ENCODE measurements at regions not wholly inside any gene's neighbourhood (a gene's known extent, or its start where the extent isn't known, plus 50 kb on each side); places are given as distances from the start of the nearest gene placed in this dataset.

DNA sequence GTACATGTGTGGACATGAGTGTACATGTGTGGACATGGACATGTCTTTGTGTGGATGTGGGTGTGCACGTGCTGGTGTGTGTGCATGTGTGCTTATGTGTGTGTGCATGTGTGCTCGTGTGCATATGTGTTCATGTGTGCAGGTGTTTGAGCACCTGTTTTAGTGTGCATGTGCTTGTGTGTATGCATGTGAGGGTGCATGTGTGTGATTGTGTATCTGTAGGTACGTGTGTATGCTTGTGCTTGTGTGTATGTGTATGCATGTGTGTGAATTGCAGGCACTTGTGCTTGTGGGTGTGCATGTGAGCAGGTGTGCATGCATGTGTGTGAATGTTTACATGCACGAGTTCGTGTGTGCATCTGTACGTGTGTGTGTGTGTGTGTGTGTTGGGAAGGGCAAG, 300.6 kb upstream of the EEF2KMT start:
- Mint-ChIP-seq H3K4me3 (no peak overlapping the region), H3K4me1 (no peaks in the 10 kb centered on the region), H3K36me3 (no peaks in the 10 kb centered on the region), H3K27ac (no peak overlapping the region), H3K27me3 (peaks cover 4% of the 10 kb centered on the region), H3K9me3 (peaks cover 8% of the 10 kb centered on the region)
- DNase-seq (ENCODE audit: low spot score in 2 of 2) (no peak), ATAC-seq (ENCODE audit: low read depth) (no peak)

GRCh38 chr16:5396880-5397279, 299.3 kb upstream of the EEF2KMT start:
- Mint-ChIP-seq H3K27me3 (peaks cover 4% of the 10 kb centered on the region), H3K4me3 (no peak overlapping the region), H3K27ac (no peak overlapping the region), H3K9me3 (peaks cover 7% of the 10 kb centered on the region), H3K4me1 (no peaks in the 10 kb centered on the region), H3K36me3 (no peaks in the 10 kb centered on the region)
- ATAC-seq (ENCODE audit: low read depth) (no peak), DNase-seq (ENCODE audit: low spot score in 2 of 2) (no peak)

DNA sequence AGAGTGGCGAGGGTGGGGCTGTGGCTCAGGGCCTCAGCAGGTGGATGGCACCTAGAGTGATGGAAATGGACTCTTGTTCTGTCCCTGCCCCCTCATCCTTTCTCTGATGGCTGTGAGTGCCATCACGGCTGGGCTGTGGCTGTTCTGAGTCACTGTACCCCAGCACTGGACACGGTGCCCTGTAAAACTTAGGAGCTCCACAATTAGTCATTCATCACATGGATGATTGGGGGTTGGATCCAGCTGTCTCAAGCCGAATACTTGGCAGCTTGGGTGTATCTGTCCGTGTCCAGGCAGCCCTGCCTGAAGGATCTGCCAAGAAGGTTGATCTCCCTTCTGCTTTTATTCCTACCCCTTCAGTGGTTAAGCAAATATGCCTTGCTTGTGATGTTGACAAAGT, 295.5 kb upstream of the EEF2KMT start:
- H3K27ac Mint-ChIP-seq, result no peak overlapping the region
- no peak for ATAC-seq (ENCODE audit: low read depth)
- DNase-seq (ENCODE audit: low spot score in 2 of 2), result no peak
- no peaks in the 10 kb centered on the region for H3K27me3 Mint-ChIP-seq
- no peak overlapping the region for H3K4me3 Mint-ChIP-seq
- peaks cover under 1% of the 10 kb centered on the region for H3K9me3 Mint-ChIP-seq
- H3K36me3 Mint-ChIP-seq, result no peaks in the 10 kb centered on the region
- H3K4me1 Mint-ChIP-seq, result no peaks in the 10 kb centered on the region

- Mint-ChIP-seq H3K4me3 (no peak overlapping the region), H3K9me3 (peaks cover 6% of the 10 kb centered on the region), H3K4me1 (no peaks in the 10 kb centered on the region), H3K36me3 (no peaks in the 10 kb centered on the region), H3K27ac (no peak overlapping the region), H3K27me3 (no peaks in the 10 kb centered on the region)
- ATAC-seq (ENCODE audit: low read depth) (no peak), DNase-seq (ENCODE audit: low spot score in 2 of 2) (no peak)
Observed at GRCh38 chr16:5386989-5387388, 289.4 kb upstream of the EEF2KMT start.

- peaks cover 6% of the 10 kb centered on the region for H3K9me3 Mint-ChIP-seq
- H3K27ac Mint-ChIP-seq, result no peak overlapping the region
- no peaks in the 10 kb centered on the region for H3K27me3 Mint-ChIP-seq
- ATAC-seq (ENCODE audit: low read depth), result no peak
- no peak overlapping the region for H3K4me3 Mint-ChIP-seq
- no peaks in the 10 kb centered on the region for H3K4me1 Mint-ChIP-seq
- DNase-seq (ENCODE audit: low spot score in 2 of 2), result no peak
- H3K36me3 Mint-ChIP-seq, result no peaks in the 10 kb centered on the region
Observed at GRCh38 chr16:5385811-5386210, 288.2 kb upstream of the EEF2KMT start.

DNA sequence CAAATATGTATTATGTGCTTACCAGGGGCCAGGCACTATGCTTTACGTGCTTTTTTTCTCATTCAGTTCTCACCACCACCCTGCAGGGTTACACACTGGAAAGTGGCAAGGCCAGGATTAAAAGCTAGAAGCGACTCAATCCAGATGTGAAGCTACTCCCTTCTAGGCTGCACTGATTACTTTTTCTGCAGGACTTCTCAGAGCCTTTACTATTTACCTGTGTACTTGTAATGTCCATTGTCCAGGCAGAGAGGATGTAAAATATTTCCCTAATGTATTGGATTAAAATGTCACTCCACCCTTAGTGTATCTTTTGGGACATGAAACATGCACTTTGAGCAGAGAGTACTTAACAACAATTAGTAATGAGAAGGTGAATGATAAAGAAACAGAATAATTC, 287.5 kb upstream of the EEF2KMT start:
- Mint-ChIP-seq H3K9me3 (peaks cover 6% of the 10 kb centered on the region), H3K4me3 (no peak overlapping the region), H3K36me3 (no peaks in the 10 kb centered on the region)

GRCh38 chr16:5383737-5384136, 286.1 kb upstream of the EEF2KMT start:
- H3K27me3 Mint-ChIP-seq, result no peaks in the 10 kb centered on the region
- no peaks in the 10 kb centered on the region for H3K36me3 Mint-ChIP-seq
- H3K4me3 Mint-ChIP-seq, result no peak overlapping the region
- no peak overlapping the region for H3K27ac Mint-ChIP-seq
- peaks cover 6% of the 10 kb centered on the region for H3K9me3 Mint-ChIP-seq
- no peak for ATAC-seq (ENCODE audit: low read depth)
- DNase-seq (ENCODE audit: low spot score in 2 of 2), result no peak
- H3K4me1 Mint-ChIP-seq, result no peaks in the 10 kb centered on the region

More for the DNA sequence above, 287.5 kb upstream of the EEF2KMT start:
- no peaks in the 10 kb centered on the region for H3K4me1 Mint-ChIP-seq
- H3K27ac Mint-ChIP-seq, result no peak overlapping the region
- H3K27me3 Mint-ChIP-seq, result no peaks in the 10 kb centered on the region
- DNase-seq (ENCODE audit: low spot score in 2 of 2) (no peak), ATAC-seq (ENCODE audit: low read depth) (no peak)

DNA sequence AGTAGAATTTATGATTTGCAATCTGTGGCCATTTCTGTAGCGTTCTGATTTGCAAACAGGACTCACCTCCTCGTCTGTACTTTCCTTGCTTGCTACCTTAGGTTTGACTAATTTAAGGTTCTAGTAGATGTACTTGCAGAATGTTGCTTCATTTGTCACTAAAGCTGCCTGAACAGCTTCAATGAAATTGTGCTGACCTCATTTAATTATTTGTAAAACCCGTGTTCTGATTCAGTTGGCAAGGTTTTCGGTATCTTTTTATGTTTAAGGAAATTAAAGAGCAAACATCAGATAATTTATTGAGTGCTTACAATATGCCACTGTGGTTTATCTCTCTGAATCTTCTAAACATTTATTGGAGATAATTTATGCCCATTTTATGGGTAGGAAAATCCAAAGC, 284.9 kb upstream of the EEF2KMT start:
- H3K4me1 Mint-ChIP-seq, result no peaks in the 10 kb centered on the region
- no peaks in the 10 kb centered on the region for H3K27me3 Mint-ChIP-seq
- no peak for DNase-seq (ENCODE audit: low spot score in 2 of 2)
- ATAC-seq (ENCODE audit: low read depth), result no peak
- no peak overlapping the region for H3K27ac Mint-ChIP-seq
- no peak overlapping the region for H3K4me3 Mint-ChIP-seq
- peaks cover 3% of the 10 kb centered on the region for H3K9me3 Mint-ChIP-seq
- no peaks in the 10 kb centered on the region for H3K36me3 Mint-ChIP-seq

GRCh38 chr16:5381481-5381880, 283.9 kb upstream of the EEF2KMT start:
- ATAC-seq (ENCODE audit: low read depth), result no peak
- DNase-seq (ENCODE audit: low spot score in 2 of 2), result no peak
- H3K4me3 Mint-ChIP-seq, result no peak overlapping the region
- H3K36me3 Mint-ChIP-seq, result no peaks in the 10 kb centered on the region
- H3K9me3 Mint-ChIP-seq, result peaks cover 6% of the 10 kb centered on the region
- H3K4me1 Mint-ChIP-seq, result no peaks in the 10 kb centered on the region
- H3K27ac Mint-ChIP-seq, result no peak overlapping the region
- peaks cover 5% of the 10 kb centered on the region for H3K27me3 Mint-ChIP-seq

DNA sequence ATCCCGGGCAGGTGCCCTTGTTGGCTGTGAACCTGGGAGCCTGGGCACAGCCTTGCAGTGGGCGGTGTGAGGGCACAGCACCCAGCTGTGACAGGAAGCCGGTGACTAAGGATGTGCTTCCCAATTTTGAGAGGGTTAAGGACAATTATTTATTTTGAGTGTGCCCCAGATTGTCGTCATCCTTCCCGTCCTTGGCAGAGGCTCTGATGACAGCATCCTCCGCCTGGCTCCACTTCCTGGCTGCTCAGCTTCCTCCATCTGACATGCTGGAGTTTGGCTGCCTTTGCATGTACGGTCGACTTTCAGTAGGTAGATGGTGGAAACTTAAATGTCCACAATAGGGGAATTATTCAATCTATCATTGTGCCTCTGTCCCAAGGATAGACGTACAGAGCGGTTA, 282.4 kb upstream of the EEF2KMT start:
- Mint-ChIP-seq H3K4me3 (no peak overlapping the region), H3K4me1 (no peaks in the 10 kb centered on the region), H3K36me3 (no peaks in the 10 kb centered on the region), H3K27ac (no peak overlapping the region), H3K27me3 (peaks cover 10% of the 10 kb centered on the region), H3K9me3 (peaks cover 9% of the 10 kb centered on the region)
- ATAC-seq (ENCODE audit: low read depth), result no peak
- DNase-seq (ENCODE audit: low spot score in 2 of 2), result no peak

GRCh38 chr16:5378531-5378930, 280.9 kb upstream of the EEF2KMT start:
- Mint-ChIP-seq H3K4me3 (no peak overlapping the region), H3K9me3 (peaks cover 6% of the 10 kb centered on the region), H3K27me3 (peaks cover 10% of the 10 kb centered on the region), H3K27ac (no peak overlapping the region), H3K4me1 (no peaks in the 10 kb centered on the region), H3K36me3 (no peaks in the 10 kb centered on the region)
- DNase-seq (ENCODE audit: low spot score in 2 of 2) (no peak), ATAC-seq (ENCODE audit: low read depth) (no peak)

- Mint-ChIP-seq H3K27ac (no peak overlapping the region), H3K4me3 (no peak overlapping the region), H3K4me1 (no peaks in the 10 kb centered on the region), H3K9me3 (peaks cover 6% of the 10 kb centered on the region), H3K27me3 (peaks cover 10% of the 10 kb centered on the region), H3K36me3 (no peaks in the 10 kb centered on the region)
- ATAC-seq (ENCODE audit: low read depth) (no peak), DNase-seq (ENCODE audit: low spot score in 2 of 2) (no peak)
Observed at GRCh38 chr16:5377280-5377898, 279.8 kb upstream of the EEF2KMT start.

DNA sequence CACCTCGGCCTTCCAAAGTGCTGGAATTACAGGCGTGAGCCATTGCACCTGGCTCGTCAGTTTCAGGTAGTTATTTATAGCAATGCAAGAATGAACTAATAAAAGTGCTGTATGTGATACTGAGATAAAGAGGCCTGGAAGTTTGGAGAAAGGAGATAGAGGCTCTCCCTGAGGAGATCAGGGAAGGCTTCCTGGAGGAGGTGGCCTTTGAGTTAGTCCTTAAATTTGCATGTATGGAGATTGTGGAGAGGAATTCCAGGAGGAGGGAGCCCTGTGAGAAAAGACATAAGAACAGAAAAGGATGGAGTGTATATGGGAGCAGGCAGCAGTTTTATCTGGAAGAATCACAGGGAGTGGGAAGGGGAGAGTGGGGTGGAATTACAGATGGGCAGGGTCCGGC, 276.6 kb upstream of the EEF2KMT start:
- no peak overlapping the region for H3K27ac Mint-ChIP-seq
- no peaks in the 10 kb centered on the region for H3K36me3 Mint-ChIP-seq
- DNase-seq (ENCODE audit: low spot score in 2 of 2) (no peak), ATAC-seq (ENCODE audit: low read depth) (no peak)
- H3K27me3 Mint-ChIP-seq, result peaks cover 10% of the 10 kb centered on the region
- H3K9me3 Mint-ChIP-seq, result peaks cover 6% of the 10 kb centered on the region
- no peak overlapping the region for H3K4me3 Mint-ChIP-seq
- H3K4me1 Mint-ChIP-seq, result no peaks in the 10 kb centered on the region

DNA sequence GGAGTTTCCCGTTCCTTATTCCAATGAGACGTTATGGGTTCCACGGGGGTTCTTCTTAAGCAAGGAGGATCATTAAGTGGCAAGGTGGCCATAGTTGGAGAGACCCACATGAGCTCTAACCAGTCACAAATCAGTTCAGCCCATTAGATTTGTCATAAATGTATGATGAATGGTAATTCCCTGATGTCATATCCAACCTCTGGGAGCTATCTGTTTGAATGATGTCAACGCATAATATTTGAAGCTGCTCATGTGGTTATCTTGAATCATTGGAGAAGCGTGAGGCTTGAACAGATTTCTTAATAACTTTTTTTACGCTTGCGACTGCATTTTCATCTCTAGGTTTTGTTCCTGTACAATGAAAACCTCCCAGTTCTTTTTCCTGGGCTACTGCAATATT, 270.4 kb upstream of the EEF2KMT start:
- no peak for ATAC-seq (ENCODE audit: low read depth)
- no peak overlapping the region for H3K27ac Mint-ChIP-seq

GRCh38 chr16:5366126-5366525, 268.5 kb upstream of the EEF2KMT start:
- no peak for DNase-seq (ENCODE audit: low spot score in 2 of 2)
- H3K9me3 Mint-ChIP-seq, result no peaks in the 10 kb centered on the region
- no peak overlapping the region for H3K4me3 Mint-ChIP-seq
- no peak for ATAC-seq (ENCODE audit: low read depth)
- no peaks in the 10 kb centered on the region for H3K36me3 Mint-ChIP-seq
- no peaks in the 10 kb centered on the region for H3K27me3 Mint-ChIP-seq
- H3K4me1 Mint-ChIP-seq, result no peaks in the 10 kb centered on the region
- no peak overlapping the region for H3K27ac Mint-ChIP-seq

More for the DNA sequence above, 270.4 kb upstream of the EEF2KMT start:
- H3K9me3 Mint-ChIP-seq, result no peaks in the 10 kb centered on the region
- H3K4me3 Mint-ChIP-seq, result no peak overlapping the region
- no peaks in the 10 kb centered on the region for H3K36me3 Mint-ChIP-seq
- no peaks in the 10 kb centered on the region for H3K27me3 Mint-ChIP-seq
- DNase-seq (ENCODE audit: low spot score in 2 of 2), result no peak
- no peaks in the 10 kb centered on the region for H3K4me1 Mint-ChIP-seq

All from memory B cell (primary cell).